GM21423 (cell line): ENCODE measurements at regions not wholly inside any gene's neighbourhood (a gene's known extent, or its start where the extent isn't known, plus 50 kb on each side); places are given as distances from the start of the nearest gene placed in this dataset.

Experiments
- ATAC-seq: cut with Tn5 transposase; IDR thresholded peaks from one replicate; pipeline ENCODE4 v1.9.1; 2021; ENCODE audit warnings: mild to moderate bottlenecking, moderate library complexity; ENCODE audit not compliant: unreplicated experiment

DNA sequence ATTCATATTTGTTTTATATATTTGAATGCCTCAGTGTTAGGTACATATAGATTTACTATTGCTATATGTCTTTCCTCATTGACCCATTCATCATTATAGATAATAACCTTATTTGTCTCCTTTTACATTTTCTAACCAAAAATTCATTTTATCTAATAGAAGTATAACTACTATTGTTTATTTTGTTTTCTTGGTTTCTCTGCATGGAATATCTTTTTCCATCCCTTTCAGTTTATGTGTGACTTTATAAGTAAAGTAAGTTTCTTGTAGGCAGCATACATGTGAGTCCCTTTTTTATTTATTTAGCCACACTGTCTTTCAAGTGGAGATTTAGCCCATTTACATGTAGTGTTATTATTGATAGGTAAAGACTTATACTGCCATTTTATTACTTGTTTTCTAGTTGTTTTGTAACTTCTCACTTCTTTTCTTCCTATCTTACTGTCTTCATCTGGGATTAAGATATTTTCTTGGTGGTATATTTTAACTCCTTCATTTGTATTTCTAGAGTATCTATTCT, 572.0 kb upstream of the MAN1A1 start:
- no peak for ATAC-seq

DNA sequence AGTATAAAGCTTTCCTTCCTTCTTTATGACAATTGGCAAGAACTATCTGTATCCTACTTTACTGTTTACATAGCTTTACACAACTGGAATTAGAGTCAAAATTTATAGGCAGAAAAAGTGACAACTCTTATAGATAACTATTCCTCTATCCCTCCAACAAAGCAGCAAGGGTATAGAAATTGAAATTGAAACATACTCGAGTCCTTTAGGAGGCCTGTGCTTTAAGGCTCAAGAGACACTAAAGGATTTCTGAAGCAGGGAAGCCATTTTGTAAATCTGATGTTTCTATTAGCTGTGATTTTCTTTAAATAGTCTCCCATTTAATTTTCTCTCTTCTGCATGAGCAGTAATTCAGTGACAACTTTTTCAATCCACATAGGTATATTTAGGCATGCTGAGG, 567.6 kb upstream of the MAN1A1 start:
- no peak for ATAC-seq

DNA sequence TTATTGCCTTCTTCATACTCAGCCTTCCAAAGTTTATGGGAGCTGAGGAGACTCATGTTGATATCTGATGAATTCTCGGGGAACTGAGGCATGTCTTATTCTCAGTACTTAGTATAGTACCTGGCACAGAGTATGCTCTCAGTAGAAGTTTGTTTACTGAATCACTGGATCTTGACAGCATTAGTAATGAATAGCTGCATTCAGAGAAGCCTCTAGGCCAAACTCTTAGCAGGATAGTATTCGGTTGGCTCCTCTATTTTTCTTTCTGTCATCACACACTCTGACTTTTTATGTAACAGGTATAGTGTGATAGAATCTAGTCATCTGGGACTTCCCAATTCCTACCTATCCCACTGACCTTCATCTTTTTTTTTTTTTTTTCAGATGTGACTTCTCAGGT, 566.4 kb upstream of the MAN1A1 start:
- ATAC-seq, result no peak

- no peak for ATAC-seq
Measured at GRCh38 chr6:119908157-119908556, 558.6 kb upstream of the MAN1A1 start.

GRCh38 chr6:119902681-119903080, 553.1 kb upstream of the MAN1A1 start:
- ATAC-seq, result no peak

- no peak for ATAC-seq
Measured at GRCh38 chr6:119896806-119897205, 547.2 kb upstream of the MAN1A1 start.

DNA sequence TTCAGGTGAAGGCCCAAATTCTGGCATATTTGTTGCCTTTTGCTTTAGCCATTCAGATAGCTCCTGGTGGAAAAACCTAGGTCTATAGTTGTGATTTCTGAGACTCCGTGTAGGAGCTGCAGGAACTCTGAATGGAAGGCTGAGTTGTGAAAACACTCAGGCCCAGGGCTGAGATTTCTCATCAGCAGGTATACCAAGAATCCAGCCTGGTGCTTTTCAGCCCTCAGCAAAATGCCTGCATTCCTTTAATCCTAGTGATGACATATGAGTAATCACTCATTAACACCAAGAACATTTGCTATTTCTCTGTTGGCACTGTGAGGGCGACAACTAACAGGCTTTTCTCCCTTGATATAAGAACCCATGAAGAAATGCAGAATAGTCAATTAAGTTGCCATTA, 546.1 kb upstream of the MAN1A1 start:
- no peak for ATAC-seq

DNA sequence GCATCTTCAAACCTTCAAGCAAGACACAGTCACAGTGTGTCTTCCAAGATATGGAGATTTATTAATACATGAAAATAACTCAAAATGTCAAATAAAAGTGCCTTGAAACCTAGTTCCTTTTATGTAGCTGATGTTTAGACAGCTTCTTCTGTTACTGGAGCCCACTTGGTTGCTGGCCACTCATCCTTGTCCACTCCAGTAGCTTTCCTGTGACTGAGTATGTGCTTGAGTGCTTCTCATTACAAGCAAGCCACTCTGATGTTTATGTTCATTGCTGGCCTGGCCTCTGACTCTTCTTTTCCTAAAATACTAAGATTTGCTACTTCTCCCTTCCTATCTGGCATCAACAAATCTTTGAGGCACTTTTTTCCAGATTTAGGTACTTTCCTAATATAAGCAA, 545.2 kb upstream of the MAN1A1 start:
- ATAC-seq, result no peak

DNA sequence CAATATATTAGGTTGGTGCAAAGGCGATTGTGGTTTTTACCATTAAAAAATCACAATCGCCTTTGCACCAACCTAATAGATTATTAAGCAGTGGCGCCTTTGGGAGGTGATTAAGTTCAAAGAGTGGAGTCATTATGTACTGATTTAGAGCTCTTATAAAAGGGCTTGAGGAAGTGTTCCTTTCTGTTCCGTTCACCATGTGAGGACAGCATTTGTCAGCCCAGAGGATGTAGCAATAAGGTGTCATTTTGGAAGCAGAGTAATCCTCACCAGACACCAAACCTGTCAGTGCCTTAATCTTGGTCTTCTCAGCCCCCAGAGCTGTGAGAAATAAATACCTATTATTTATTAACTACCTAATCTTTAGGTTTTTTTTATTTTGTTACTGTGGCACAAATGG, 542.1 kb upstream of the MAN1A1 start:
- ATAC-seq, result no peak

DNA sequence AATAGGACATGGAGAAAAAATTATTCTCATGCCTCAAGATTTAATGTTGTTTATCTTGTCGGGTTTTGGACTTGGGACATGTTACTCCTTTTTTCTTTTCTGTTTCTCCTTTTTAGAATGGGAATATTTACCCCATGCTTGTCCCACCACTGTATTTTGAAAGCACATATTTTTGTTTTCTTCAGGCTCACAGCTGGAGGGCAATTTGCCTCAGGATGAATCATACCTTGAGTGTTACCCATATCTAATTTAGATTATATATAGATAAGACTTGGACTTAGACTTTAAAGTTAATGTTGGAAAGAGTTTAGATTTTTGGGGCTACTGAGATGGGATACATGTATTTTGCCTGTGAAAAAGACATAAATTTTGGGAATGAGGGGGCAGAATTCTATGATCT, 541.6 kb upstream of the MAN1A1 start:
- ATAC-seq, result no peak

DNA sequence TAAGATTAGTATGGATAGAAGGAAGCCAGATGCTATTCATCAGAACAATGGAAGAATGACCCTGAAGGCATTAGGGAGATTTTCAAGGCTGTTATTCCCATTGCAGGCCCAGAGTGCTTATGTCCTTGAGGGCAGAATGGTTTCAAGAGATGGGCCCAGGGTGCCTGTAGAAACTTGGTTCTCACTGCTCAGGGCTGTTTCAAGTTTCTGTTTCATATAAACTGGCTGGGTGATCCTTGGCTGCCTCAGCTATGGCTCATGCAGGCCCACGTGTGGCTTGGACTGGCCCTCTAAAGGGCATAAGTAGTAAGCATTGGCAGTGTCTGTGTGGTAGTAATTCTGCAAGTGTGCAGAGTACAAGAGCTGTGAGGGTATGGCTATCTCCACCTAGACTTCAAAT, 540.9 kb upstream of the MAN1A1 start:
- ATAC-seq, result no peak

GRCh38 chr6:119887666-119888065, 538.1 kb upstream of the MAN1A1 start:
- ATAC-seq, result no peak

DNA sequence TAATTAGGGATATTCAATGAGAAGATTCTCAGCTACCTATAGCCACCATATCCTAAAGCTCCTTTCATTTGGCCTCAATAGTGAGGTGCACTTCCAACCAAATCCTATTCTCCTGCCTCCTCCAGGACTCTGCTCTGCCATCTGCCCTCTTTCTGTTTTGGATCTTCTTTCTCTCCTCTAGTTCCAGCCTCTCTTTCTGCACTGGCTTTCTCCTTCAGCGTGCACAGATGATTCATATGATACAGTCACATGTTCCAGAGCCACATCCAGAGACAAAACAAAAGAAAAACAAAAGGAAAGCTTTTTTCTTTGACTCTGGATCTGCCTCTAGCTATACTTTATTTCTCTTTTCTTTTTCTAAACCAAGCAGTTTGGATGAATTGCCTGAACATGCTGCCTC, 531.9 kb upstream of the MAN1A1 start:
- ATAC-seq, result no peak

- ATAC-seq, result no peak
Measured at GRCh38 chr6:119880840-119881239, 531.3 kb upstream of the MAN1A1 start.

- ATAC-seq, result no peak
Measured at GRCh38 chr6:119879731-119880130, 530.2 kb upstream of the MAN1A1 start.

DNA sequence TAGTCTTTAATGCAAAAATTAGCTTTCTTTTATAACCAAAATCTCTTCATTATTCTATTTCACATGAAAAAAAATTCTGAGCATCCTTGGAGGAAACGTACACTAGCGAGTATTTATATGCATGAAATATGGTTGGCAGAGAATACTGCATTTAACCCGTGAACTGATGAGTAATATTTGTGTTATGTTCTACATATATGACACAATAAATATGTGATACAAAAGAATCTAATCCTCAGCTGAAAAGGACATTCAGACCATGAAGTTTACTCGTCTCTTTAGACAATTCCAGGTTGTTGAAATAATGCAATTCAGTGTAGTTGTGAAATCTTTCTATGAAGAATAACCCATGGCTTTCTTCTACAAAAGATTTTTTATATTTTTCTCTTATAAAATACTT, 524.8 kb upstream of the MAN1A1 start:
- ATAC-seq, result no peak

DNA sequence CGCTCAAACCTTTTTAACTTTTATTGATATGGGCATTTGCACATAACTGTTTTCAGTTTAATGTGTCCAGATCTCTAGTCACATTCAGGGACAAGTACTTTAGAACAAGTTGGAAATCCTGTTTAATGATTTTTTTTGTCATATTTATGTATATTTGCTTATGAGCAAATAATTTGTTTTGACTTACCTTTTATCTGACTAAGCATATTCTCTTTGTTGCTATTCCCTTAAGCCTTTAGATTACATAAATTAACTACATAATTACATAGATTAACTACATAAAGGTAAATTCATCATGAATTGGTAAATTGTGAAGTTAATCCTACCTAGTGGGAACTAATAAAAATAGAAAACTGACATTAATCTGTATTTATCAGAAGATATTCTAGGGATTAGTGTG, 523.5 kb upstream of the MAN1A1 start:
- no peak for ATAC-seq

- no peak for ATAC-seq
Measured at GRCh38 chr6:119871520-119871919, 522.0 kb upstream of the MAN1A1 start.

DNA sequence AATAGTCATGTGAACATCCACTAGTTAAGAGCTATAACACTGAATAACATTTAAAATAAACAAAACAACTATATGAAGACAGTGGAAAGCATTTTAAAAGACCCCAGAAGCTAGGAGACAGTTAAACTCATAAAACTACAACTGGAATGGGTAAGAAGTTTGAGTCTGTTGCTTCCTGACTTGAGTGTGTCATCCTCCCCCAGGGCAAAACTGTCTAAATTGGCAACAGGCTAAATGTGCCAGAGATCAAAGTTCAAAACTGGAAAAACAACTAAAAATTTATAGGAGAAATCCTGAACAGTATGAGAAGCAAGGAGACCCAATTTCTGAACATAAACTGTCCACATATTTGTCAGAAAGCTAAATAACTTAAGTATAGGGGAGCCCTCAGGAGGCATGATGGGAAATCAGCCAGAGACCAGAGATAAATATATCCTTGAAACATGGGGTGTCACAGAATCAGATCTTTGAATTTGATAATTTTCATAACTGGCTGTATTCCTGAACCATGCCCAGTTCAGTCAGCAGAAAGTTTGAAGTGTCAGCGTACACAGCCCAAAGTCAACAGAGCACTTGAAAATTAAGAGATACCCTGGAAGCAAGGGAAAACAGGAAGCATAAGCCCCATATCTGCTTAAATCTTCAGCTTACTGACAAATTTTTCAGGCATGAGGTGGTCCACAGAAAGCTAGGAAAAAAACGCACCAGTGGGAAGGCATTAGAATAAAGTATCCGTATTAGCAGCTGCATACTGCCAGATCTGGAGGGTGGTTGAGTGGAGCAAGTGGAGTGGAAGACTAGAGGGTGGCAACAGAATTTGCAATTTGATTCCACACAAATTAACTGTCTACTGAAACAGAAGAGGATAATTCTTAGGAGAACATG, 516.1 kb upstream of the MAN1A1 start:
- ATAC-seq, result no peak

- no peak for ATAC-seq
Measured at GRCh38 chr6:119862719-119863118, 513.2 kb upstream of the MAN1A1 start.

DNA sequence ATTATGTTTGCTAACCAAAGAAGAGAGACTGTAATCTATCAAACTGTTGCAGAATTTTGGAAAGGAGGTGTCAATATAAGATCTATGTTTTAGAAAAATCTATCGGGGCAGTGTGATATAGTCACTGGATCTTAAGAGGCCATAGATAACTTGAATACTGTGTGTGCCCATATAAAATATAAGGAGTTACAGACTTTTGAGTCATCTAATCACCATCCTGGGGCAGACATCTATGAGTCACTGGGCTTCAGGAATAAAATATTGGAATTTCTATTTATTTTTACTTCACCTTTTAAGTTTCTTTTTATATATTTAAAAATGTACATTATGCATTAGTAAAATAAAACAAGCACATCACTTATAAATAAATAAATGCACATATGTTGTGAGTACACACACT, 509.3 kb upstream of the MAN1A1 start:
- no peak for ATAC-seq

GRCh38 chr6:119856136-119856535, 506.6 kb upstream of the MAN1A1 start:
- ATAC-seq, result peak; percentile 93

DNA sequence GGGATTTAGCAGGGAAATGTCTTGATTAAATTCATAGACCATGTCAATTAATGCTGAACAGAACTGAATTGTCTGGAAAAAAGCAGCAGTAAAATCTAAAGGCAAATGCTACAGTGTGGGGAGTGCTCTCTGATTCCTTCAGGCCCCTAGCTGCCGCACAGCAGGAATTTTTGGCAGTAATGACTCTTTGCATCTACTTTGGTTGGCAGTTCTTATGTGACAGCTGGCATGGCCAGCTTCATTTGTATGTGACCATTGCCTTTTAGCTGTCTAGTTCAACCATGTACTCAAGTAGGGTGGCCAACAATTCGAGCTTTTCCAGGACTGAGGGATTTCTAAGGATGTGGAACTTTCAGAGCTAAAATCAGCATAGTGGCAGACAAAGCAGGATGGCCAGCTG, 499.1 kb upstream of the MAN1A1 start:
- ATAC-seq, result no peak
